Panc1 (cell line): ENCODE measurements at regions not wholly inside any gene's neighbourhood (a gene's known extent, or its start where the extent isn't known, plus 50 kb on each side); places are given as distances from the start of the nearest gene placed in this dataset.
"Not testable (repeated sequence)": the region's sequence is repeated elsewhere in the genome, so short reads cannot be mapped to it uniquely, and the experiment has no call there.

Experiments used
- ATAC-seq: fragments of 200-7000 bp; cut with Tn5 transposase; 2 replicates; pipeline ENCODE4 v1.9.1; 2020; ENCODE audit warnings: mild to moderate bottlenecking, moderate library complexity
- BruUV-seq: library from RNA; stranded (reverse); fragments of 400-500 nt; replicated peaks from 2 replicates; lab custom pipeline; 2021; lab: Mats Ljungman, UMichigan
- CTCF ChIA-PET: fragments of 300-600 bp; sonication (Branson Sonifier 250); formaldehyde crosslinking; loops from one replicate; lab custom pipeline; 2022; ENCODE audit warnings: antibody characterized with exemption; lab: Charles Lee
- POLR2A ChIA-PET: fragments of 300-600 bp; sonication (Branson Sonifier 250); formaldehyde crosslinking; loops from one replicate; lab custom pipeline; 2022; ENCODE audit warnings: antibody characterized with exemption; lab: Charles Lee
- DNase-seq: peaks from one replicate; pipeline ENCODE4 v3.0.0-alpha.2; 2010; ENCODE audit warnings: low read depth, low spot score
- H3K27ac ChIP-seq: 2 replicates; pipeline ENCODE4 v1.5.1; 2011; ENCODE audit warnings: mild to moderate bottlenecking, low read length, inconsistent platforms
- H3K27me3 ChIP-seq: fragments of 200-500 bp; sonication (Bioruptor generic); 2 replicates; pipeline ENCODE4 v1.6.0; 2014; ENCODE audit warnings: low read length, inconsistent platforms; ENCODE audit not compliant: control insufficient read depth, insufficient read depth
- H3K36me3 ChIP-seq: fragments of 200-500 bp; sonication (Bioruptor generic); 2 replicates; pipeline ENCODE4 v1.5.1; 2014; ENCODE audit warnings: inconsistent platforms, mild to moderate bottlenecking, low read length, moderate library complexity; ENCODE audit not compliant: control insufficient read depth, insufficient read depth
- H3K4me1 ChIP-seq: 2 replicates; pipeline ENCODE4 v1.5.1; 2011; ENCODE audit warnings: inconsistent platforms, mild to moderate bottlenecking, low read length, moderate library complexity; ENCODE audit not compliant: control insufficient read depth, insufficient read depth
- H3K4me3 ChIP-seq, 2 experiments: 2 replicates each; pipeline ENCODE4 v1.5.1; 2011 to 2012; ENCODE audit warnings: low read depth in 2 of 2, low read length in 2 of 2, mild to moderate bottlenecking in 2 of 2, inconsistent platforms in 1 of 2, moderate library complexity in 1 of 2
- H3K9me3 ChIP-seq: fragments of 200-500 bp; sonication (Bioruptor generic); 2 replicates; pipeline ENCODE4 v1.5.1; 2014; ENCODE audit warnings: low read depth, mild to moderate bottlenecking, inconsistent platforms, low read length, moderate library complexity; ENCODE audit not compliant: control insufficient read depth, insufficient read depth
- POLR2AphosphoS5 ChIP-seq: IDR thresholded peaks from 2 replicates; pipeline ENCODE4 v1.6.1; 2012; ENCODE audit warnings: mild to moderate bottlenecking, low read depth, low read length, moderate library complexity
- REST ChIP-seq, 2 experiments: IDR thresholded peaks; 2 replicates each; pipeline ENCODE4 v1.6.1; 2011 to 2012; ENCODE audit warnings: low read depth in 2 of 2, control low read depth in 1 of 2, low read length in 1 of 2, mild to moderate bottlenecking in 1 of 2, moderate library complexity in 1 of 2; ENCODE audit not compliant: insufficient read depth in 1 of 2
- SIN3A ChIP-seq: IDR thresholded peaks from 2 replicates; pipeline ENCODE4 v1.6.1; 2012; ENCODE audit warnings: low read depth, mild to moderate bottlenecking, low read length, moderate library complexity, borderline replicate concordance; ENCODE audit not compliant: insufficient read depth
- TCF7L2 ChIP-seq: IDR thresholded peaks from 2 replicates; pipeline ENCODE4 v1.6.1; 2011; ENCODE audit warnings: mild to moderate bottlenecking, low read depth, low read length, inconsistent platforms
- in situ Hi-C: cut with HindIII; loops from 2 replicates; pipeline ENCODE4 v1.10.0; 2016; ENCODE audit warnings: low sequenced_read_pairs, low pct_unique_long_range_greater_than_20kb
- intact Hi-C: fragments of 100-400 bp; cut with micrococcal nuclease; formaldehyde crosslinking; loops from one replicate; pipeline ENCODE4 v1.10.0; 2022; ENCODE audit not compliant: unreplicated experiment

- Histone ChIP-seq H3K36me3 (no peaks in the 10 kb centered on the region), H3K27ac (no peak overlapping the region), H3K27me3 (no peaks in the 10 kb centered on the region), H3K4me1 (no peaks in the 10 kb centered on the region), H3K9me3 (no peaks in the 10 kb centered on the region), H3K4me3 (no peak overlapping the region)
- CTCF ChIA-PET, result no interaction called here
- POLR2A ChIA-PET, result no interaction called here
- in situ Hi-C loops (no loop called here), intact Hi-C loops (no loop called here)
- no peak for TF ChIP-seq REST (IDR thresholded peaks at IDR 0.05; ENCODE audit: insufficient read depth in 1 of 2, low read depth in 2 of 2, low read length in 1 of 2)
- TF ChIP-seq POLR2AphosphoS5, result no peak
- no peak for TF ChIP-seq SIN3A
- TF ChIP-seq TCF7L2, result no peak
- no peak for DNase-seq
- no peak for ATAC-seq
- no TSS peak for BruUV-seq
These were observed 174.6 kb upstream of the ZNF469 start for GRCh38 chr16:88208112-88208511.

- H3K4me1 ChIP-seq, H3K9me3 ChIP-seq, intact Hi-C loops, H3K4me3 ChIP-seq, POLR2A ChIA-PET, ATAC-seq, H3K27ac ChIP-seq, BruUV-seq, DNase-seq, H3K27me3 ChIP-seq, in situ Hi-C loops, CTCF ChIA-PET, H3K36me3 ChIP-seq: not testable (repeated sequence)
These were observed 174.0 kb upstream of the ZNF469 start for GRCh38 chr16:88208776-88209175.

GRCh38 chr16:88209579-88209978, 173.2 kb upstream of the ZNF469 start:
- H3K4me1 ChIP-seq, H3K9me3 ChIP-seq, H3K27me3 ChIP-seq, H3K36me3 ChIP-seq, BruUV-seq, DNase-seq, H3K27ac ChIP-seq, in situ Hi-C loops, intact Hi-C loops, H3K4me3 ChIP-seq, ATAC-seq, POLR2A ChIA-PET, CTCF ChIA-PET: not testable (repeated sequence)

- ATAC-seq, CTCF ChIA-PET, H3K36me3 ChIP-seq, POLR2A ChIA-PET, H3K27ac ChIP-seq, BruUV-seq, in situ Hi-C loops, H3K4me3 ChIP-seq, H3K4me1 ChIP-seq, intact Hi-C loops, H3K9me3 ChIP-seq, H3K27me3 ChIP-seq, DNase-seq: not testable (repeated sequence)
These were observed 168.8 kb upstream of the ZNF469 start for GRCh38 chr16:88213937-88214336.

- H3K4me1 ChIP-seq, H3K9me3 ChIP-seq, H3K36me3 ChIP-seq, POLR2A ChIA-PET, BruUV-seq, H3K27ac ChIP-seq, intact Hi-C loops, H3K4me3 ChIP-seq, H3K27me3 ChIP-seq, ATAC-seq, DNase-seq, CTCF ChIA-PET, in situ Hi-C loops: not testable (repeated sequence)
These were observed 161.6 kb upstream of the ZNF469 start for GRCh38 chr16:88221001-88221761.

- intact Hi-C loops, H3K27me3 ChIP-seq, H3K4me3 ChIP-seq, POLR2A ChIA-PET, H3K9me3 ChIP-seq, BruUV-seq, in situ Hi-C loops, ATAC-seq, CTCF ChIA-PET, H3K27ac ChIP-seq, H3K4me1 ChIP-seq, DNase-seq, H3K36me3 ChIP-seq: not testable (repeated sequence)
These were observed 159.1 kb upstream of the ZNF469 start for GRCh38 chr16:88223696-88224095.
